GM12878 (cell line): ENCODE measurements at regions not wholly inside any gene's neighbourhood (a gene's known extent, or its start where the extent isn't known, plus 50 kb on each side); places are given as distances from the start of the nearest gene placed in this dataset.

Source experiments
- ATAC-seq: fragments of 200-7000 bp; cut with Tn5 transposase; 3 replicates; pipeline ENCODE4 v1.9.1; 2020; ENCODE audit warnings: mild to moderate bottlenecking, moderate library complexity
- BruUV-seq: library from RNA; stranded (reverse); fragments of 400-500 nt; replicated peaks from 2 replicates; lab custom pipeline; 2021; lab: Mats Ljungman, UMichigan
- CTCF ChIA-PET: fragments of 300-600 bp; sonication (Branson Sonifier 250); formaldehyde crosslinking; extraction: SDS; loops from one replicate; lab custom pipeline; 2021; ENCODE audit warnings: inconsistent platforms; lab: Yijun Ruan, JAX
- POLR2A ChIA-PET: fragments of 350-600 bp; formaldehyde crosslinking; extraction: SDS; loops from one replicate; lab custom pipeline; 2021; ENCODE audit warnings: inconsistent platforms; lab: Charles Lee
- RAD21 ChIA-PET: fragments of 300-600 bp; sonication (Branson Sonifier 250); formaldehyde crosslinking; loops from one replicate; lab custom pipeline; 2023; ENCODE audit warnings: antibody characterized with exemption; ENCODE audit not compliant: unreplicated experiment; lab: Charles Lee
- SMC1A ChIA-PET: fragments of 300-600 bp; sonication (Branson Sonifier 250); formaldehyde crosslinking; loops from one replicate; lab custom pipeline; 2023; ENCODE audit not compliant: unreplicated experiment, uncharacterized antibody; lab: Charles Lee
- DNase-seq: peaks from one replicate; pipeline ENCODE4 v3.0.0-alpha.2; 2011; ENCODE audit warnings: low read depth, low spot score
- FAIRE-seq: peaks from 3 replicates; lab custom pipeline; 2011; peaks lifted over from hg19 to GRCh38; lab: Jason Lieb, UNC
- H2AFZ ChIP-seq: 2 replicates; pipeline ENCODE4 v1.6.0; 2011; ENCODE audit warnings: low read depth, low read length, control low read depth; ENCODE audit not compliant: control insufficient read depth
- H3K27ac ChIP-seq: 2 replicates; pipeline ENCODE4 v1.5.1; 2011; ENCODE audit warnings: control low read depth; ENCODE audit not compliant: control insufficient read depth, insufficient read depth
- H3K27me3 ChIP-seq, 2 experiments: replicated peaks in 1 of 2; 2 replicates each; pipeline versions ENCODE4 v1.6.0 to v1.6.1; 2011; ENCODE audit warnings: low read length in 1 of 2; ENCODE audit not compliant: control insufficient read depth in 2 of 2, insufficient read depth in 2 of 2
- H3K36me3 ChIP-seq, 2 experiments: 2 replicates each; pipeline ENCODE4 v1.5.1; 2011; ENCODE audit warnings: low read length in 1 of 2; ENCODE audit not compliant: control insufficient read depth in 2 of 2, insufficient read depth in 2 of 2
- H3K4me1 ChIP-seq: 2 replicates; pipeline ENCODE4 v1.6.1; 2011; ENCODE audit warnings: mild to moderate bottlenecking, low read length, moderate library complexity, mixed read lengths; ENCODE audit not compliant: control insufficient read depth, insufficient read depth
- H3K4me2 ChIP-seq: 2 replicates; pipeline ENCODE4 v1.6.0; 2011; ENCODE audit warnings: control low read depth; ENCODE audit not compliant: control insufficient read depth, insufficient read depth
- H3K4me3 ChIP-seq: fragments of 200-600 bp; sonication (generic); 2 replicates; pipeline ENCODE4 v1.5.1; 2016
- H3K79me2 ChIP-seq: 2 replicates; pipeline ENCODE4 v1.6.0; 2011; ENCODE audit warnings: low read length; ENCODE audit not compliant: control insufficient read depth, insufficient read depth
- H3K9ac ChIP-seq: 2 replicates; pipeline ENCODE4 v1.8.0; 2011; ENCODE audit warnings: low read length, control low read depth, mixed read lengths; ENCODE audit not compliant: control insufficient read depth, insufficient read depth
- H3K9me3 ChIP-seq: replicated peaks from 3 replicates; pipeline ENCODE4 v1.5.1; 2011; ENCODE audit warnings: mild to moderate bottlenecking, low read length; ENCODE audit not compliant: control insufficient read depth, insufficient read depth
- H4K20me1 ChIP-seq: 2 replicates; pipeline ENCODE4 v1.6.0; 2011; ENCODE audit not compliant: control insufficient read depth, insufficient read depth
- BCL11A ChIP-seq: IDR thresholded peaks from 2 replicates; pipeline ENCODE4 v1.6.1; 2011; ENCODE audit warnings: low read depth, low read length
- CEBPB ChIP-seq, 2 experiments: fragments of 150-350 bp in 1 of 2; IDR thresholded peaks; 2 replicates each; pipeline ENCODE4 v1.6.1; 2012 to 2014; ENCODE audit warnings: low read depth in 2 of 2, low read length in 2 of 2, borderline replicate concordance in 1 of 2, inconsistent platforms in 1 of 2
- DPF2 ChIP-seq: fragments of 450-650 bp; IDR thresholded peaks from 2 replicates; pipeline ENCODE4 v1.6.1; 2017; ENCODE audit warnings: mild to moderate bottlenecking
- EP300 ChIP-seq, 2 experiments: fragments of 150-350 bp in 1 of 2; IDR thresholded peaks; 2 replicates each; pipeline ENCODE4 v1.6.1; 2011 to 2012; ENCODE audit warnings: low read depth in 2 of 2, low read length in 2 of 2, borderline replicate concordance in 1 of 2, improper control_type of control experiment in 1 of 2, inconsistent platforms in 1 of 2; ENCODE audit not compliant: control insufficient read depth in 1 of 2
- GABPA ChIP-seq: IDR thresholded peaks from 2 replicates; pipeline ENCODE4 v1.6.1; 2014; ENCODE audit warnings: antibody characterized with exemption, low read depth, mild to moderate bottlenecking, inconsistent platforms
- GATAD2B ChIP-seq: fragments of 450-650 bp; conservative IDR thresholded peaks from 2 replicates; pipeline ENCODE4 v1.6.1; 2017; ENCODE audit warnings: low read depth, mild to moderate bottlenecking, moderate library complexity
- JUNB ChIP-seq: IDR thresholded peaks from 2 replicates; pipeline ENCODE4 v1.6.1; 2016; ENCODE audit warnings: antibody characterized with exemption, mild to moderate bottlenecking
- JUND ChIP-seq: IDR thresholded peaks from 2 replicates; pipeline ENCODE4 v1.6.1; 2012; ENCODE audit warnings: low read depth, mild to moderate bottlenecking, low read length, improper control_type of control experiment, moderate library complexity
- MEF2B ChIP-seq: fragments of 450-650 bp; IDR thresholded peaks from 2 replicates; pipeline ENCODE4 v1.6.1; 2018; ENCODE audit warnings: mild to moderate bottlenecking, moderate library complexity; ENCODE audit not compliant: partially characterized antibody, poor library complexity, severe bottlenecking
- MTA3 ChIP-seq: IDR thresholded peaks from 2 replicates; pipeline ENCODE4 v1.6.1; 2012; ENCODE audit warnings: low read length, inconsistent platforms, borderline replicate concordance
- NBN ChIP-seq: fragments of 450-650 bp; IDR thresholded peaks from 2 replicates; pipeline ENCODE4 v1.6.1; 2016
- NR2F1 ChIP-seq: fragments of 450-650 bp; conservative IDR thresholded peaks from 2 replicates; pipeline ENCODE4 v1.6.1; 2017; ENCODE audit warnings: mild to moderate bottlenecking
- POU2F2 ChIP-seq: IDR thresholded peaks from 3 replicates; pipeline ENCODE4 v1.6.1; 2011; ENCODE audit warnings: low read depth, mild to moderate bottlenecking, low read length, borderline replicate concordance
- RAD51 ChIP-seq: fragments of 450-650 bp; IDR thresholded peaks from 2 replicates; pipeline ENCODE4 v1.6.1; 2016; ENCODE audit warnings: moderate library complexity, mild to moderate bottlenecking, inconsistent platforms
- SMAD5 ChIP-seq: IDR thresholded peaks from 2 replicates; pipeline ENCODE4 v1.6.1; 2016; ENCODE audit warnings: antibody characterized with exemption, low read depth
- SMARCA5 ChIP-seq: fragments of 450-650 bp; IDR thresholded peaks from 2 replicates; pipeline ENCODE4 v1.6.1; 2017; ENCODE audit warnings: mild to moderate bottlenecking
- TCF3 ChIP-seq: IDR thresholded peaks from 2 replicates; pipeline ENCODE4 v1.6.1; 2012; ENCODE audit warnings: low read depth, mild to moderate bottlenecking, low read length, borderline replicate concordance; ENCODE audit not compliant: insufficient read depth
- WRNIP1 ChIP-seq: IDR thresholded peaks from 2 replicates; pipeline ENCODE4 v1.6.1; 2011; ENCODE audit warnings: low read depth, low read length, improper control_type of control experiment, borderline replicate concordance
- YBX1 ChIP-seq: fragments of 450-650 bp; IDR thresholded peaks from 2 replicates; pipeline ENCODE4 v1.6.1; 2016; ENCODE audit warnings: antibody characterized with exemption
- YY1 ChIP-seq: IDR thresholded peaks from 2 replicates; pipeline ENCODE4 v1.6.1; 2011; ENCODE audit warnings: low read depth, mild to moderate bottlenecking, low read length
- ZNF24 ChIP-seq: fragments of 450-650 bp; IDR thresholded peaks from 2 replicates; pipeline ENCODE4 v1.6.1; 2017; ENCODE audit warnings: antibody characterized with exemption, mild to moderate bottlenecking
- whole genome bisulfite sequencing: methylation state at CpG from one replicate; pipeline ENCODE4 v1.1.6; 2016; ENCODE audit warnings: low lambda C conversion rate; ENCODE audit not compliant: insufficient replicate concordance, insufficient coverage; ENCODE audit errors: missing lambda C conversion rate; 5-methylcytosine and 5-hydroxymethylcytosine counted together
- in situ Hi-C: fragments of 300-500 bp; cut with MboI; formaldehyde crosslinking; loops from 9 replicates; pipeline ENCODE4 v1.14.3; 2018; ENCODE audit warnings: mixed read lengths
- intact Hi-C: fragments of 100-400 bp; cut with micrococcal nuclease; formaldehyde crosslinking; loops from one replicate; pipeline ENCODE4 v1.14.2; 2022; ENCODE audit not compliant: unreplicated experiment
- TF ChIP-seq, protein P1 (sequence below): IDR thresholded peaks from 2 replicates; pipeline ENCODE4 v1.6.1; 2011; ENCODE audit warnings: mild to moderate bottlenecking, low read depth, low read length, moderate library complexity; ENCODE audit not compliant: insufficient replicate concordance
- TF ChIP-seq, protein P2 (sequence below): IDR thresholded peaks from 2 replicates; pipeline ENCODE4 v1.6.1; 2011; ENCODE audit warnings: borderline replicate concordance, low read depth, mild to moderate bottlenecking, moderate library complexity, mixed read lengths, low read length; ENCODE audit not compliant: insufficient read depth; ENCODE audit errors: extremely low read length

DNA sequence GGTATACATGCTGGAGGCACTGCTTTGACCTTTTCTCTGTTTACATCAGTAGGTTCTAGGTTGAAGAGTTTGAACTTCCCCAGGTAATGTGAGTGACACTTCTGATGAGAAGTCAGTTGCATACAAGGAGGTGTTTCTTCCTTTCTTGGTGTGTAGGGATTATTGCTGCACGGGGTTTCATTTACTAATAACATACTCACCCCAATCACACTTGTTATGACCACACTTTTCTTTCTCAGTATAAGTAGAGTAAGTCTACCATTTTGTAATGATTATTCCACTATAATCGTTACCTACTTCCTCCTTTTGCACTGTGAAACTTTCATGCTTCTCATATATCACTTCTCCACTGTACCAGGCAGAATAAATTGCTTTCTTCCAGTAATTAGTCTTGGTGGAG is 138.0 kb downstream of the TNFSF13B start:
- POLR2A ChIA-PET = no interaction called here
- WGBS = 0% methylated on average over 2 of the region's 2 CpGs
- SMC1A ChIA-PET = interaction anchor here (1.3 kb wide), 1 partner anchor 65 kb away, joined by 6 read pairs; no protein-coding TSS in a partner anchor
- ATAC-seq (peak; percentile 96), DNase-seq (peak; percentile 2), FAIRE-seq (no peak)
- Histone ChIP-seq H3K4me2 (no peak overlapping the region), H3K9me3 (no peaks in the 10 kb centered on the region), H4K20me1 (no peaks in the 10 kb centered on the region), H3K27ac (no peak overlapping the region), H3K27me3 (no peaks in the 10 kb centered on the region), H3K9ac (no peak overlapping the region), H3K79me2 (no peaks in the 10 kb centered on the region), H3K36me3 (no peaks in the 10 kb centered on the region), H3K4me1 (no peaks in the 10 kb centered on the region), H2AFZ (no peak overlapping the region), H3K4me3 (no peak overlapping the region)
- intact Hi-C loops = no loop called here
- in situ Hi-C loops = no loop called here
- BruUV-seq = no TSS peak
- CTCF ChIA-PET = no interaction called here
- RAD21 ChIA-PET = interaction anchor here (1.2 kb wide), 1 partner anchor 47 kb away, joined by 3 read pairs; no protein-coding TSS in a partner anchor
- TF ChIP-seq YBX1 (no peak), ZNF24 (peak; percentile 59; the same call in 1 of the 2 replicates), RAD51 (no peak), TCF3 (no peak), YY1 (no peak), NR2F1 (peak; percentile 66), JUND (no peak), EP300 (IDR thresholded peaks at IDR 0.05; ENCODE audit: borderline replicate concordance in 1 of 2, control insufficient read depth in 1 of 2, low read depth in 2 of 2, low read length in 2 of 2) (peak; percentile 16 to 43; a peak in 2 of 4 replicates), GATAD2B (no peak), GABPA (no peak), CEBPB (IDR thresholded peaks at IDR 0.05; ENCODE audit: borderline replicate concordance in 1 of 2, low read depth in 2 of 2, low read length in 2 of 2) (no peak), SMARCA5 (no peak), BCL11A (peak; percentile 43; the same call in 1 of the 2 replicates), MTA3 (no peak), NBN (0 out of 2 replicates have a peak, but pooled peaks have one; percentile 42), DPF2 (peak; percentile 57; the same call in 1 of the 2 replicates), SMAD5 (no peak), WRNIP1 (no peak), POU2F2 (no peak), JUNB (no peak), MEF2B (peak; percentile 15)
- TF ChIP-seq, protein P1, sequence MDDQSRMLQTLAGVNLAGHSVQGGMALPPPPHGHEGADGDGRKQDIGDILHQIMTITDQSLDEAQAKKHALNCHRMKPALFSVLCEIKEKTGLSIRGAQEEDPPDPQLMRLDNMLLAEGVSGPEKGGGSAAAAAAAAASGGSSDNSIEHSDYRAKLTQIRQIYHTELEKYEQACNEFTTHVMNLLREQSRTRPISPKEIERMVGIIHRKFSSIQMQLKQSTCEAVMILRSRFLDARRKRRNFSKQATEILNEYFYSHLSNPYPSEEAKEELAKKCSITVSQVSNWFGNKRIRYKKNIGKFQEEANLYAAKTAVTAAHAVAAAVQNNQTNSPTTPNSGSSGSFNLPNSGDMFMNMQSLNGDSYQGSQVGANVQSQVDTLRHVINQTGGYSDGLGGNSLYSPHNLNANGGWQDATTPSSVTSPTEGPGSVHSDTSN = peak; percentile 50
- TF ChIP-seq, protein P2, sequence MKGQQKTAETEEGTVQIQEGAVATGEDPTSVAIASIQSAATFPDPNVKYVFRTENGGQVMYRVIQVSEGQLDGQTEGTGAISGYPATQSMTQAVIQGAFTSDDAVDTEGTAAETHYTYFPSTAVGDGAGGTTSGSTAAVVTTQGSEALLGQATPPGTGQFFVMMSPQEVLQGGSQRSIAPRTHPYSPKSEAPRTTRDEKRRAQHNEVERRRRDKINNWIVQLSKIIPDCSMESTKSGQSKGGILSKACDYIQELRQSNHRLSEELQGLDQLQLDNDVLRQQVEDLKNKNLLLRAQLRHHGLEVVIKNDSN = no peak
